Gastrocnemius medialis (tissue), 4 donors: ENCODE measurements at regions not wholly inside any gene's neighbourhood (a gene's known extent, or its start where the extent isn't known, plus 50 kb on each side); places are given as distances from the start of the nearest gene placed in this dataset.

ENCODE experiments used
- ATAC-seq, 2 donors: fragments of 150-250 bp; one replicate each; pipeline ENCODE4 v1.9.1; 2016
- DNase-seq, 2 donors: peaks; one replicate each; pipeline ENCODE4 v3.0.0-alpha.2; 2019
- H3K27ac ChIP-seq, 4 donors: fragments of 200-600 bp; sonication (generic); 1 replicate in 1 of 4; 2 replicates in 3 of 4; pipeline ENCODE4 v1.5.1; 2016 to 2018; ENCODE audit warnings: mild to moderate bottlenecking in 2 of 4, moderate library complexity in 1 of 4
- H3K27me3 ChIP-seq, 3 donors: fragments of 200-600 bp; sonication (generic) in 2 of 3; 1 replicate in 1 of 3; 2 replicates in 2 of 3; pipeline versions ENCODE4 v1.5.1 to v1.6.0; 2016 to 2019; ENCODE audit warnings: mild to moderate bottlenecking in 1 of 3, moderate library complexity in 1 of 3
- H3K36me3 ChIP-seq, 2 donors: fragments of 200-600 bp; sonication (generic) in 1 of 2; one replicate each; pipeline ENCODE4 v1.5.1; 2017 to 2018
- H3K4me1 ChIP-seq, 2 donors: fragments of 200-600 bp; sonication (generic) in 1 of 2; one replicate each; pipeline ENCODE4 v1.5.1; 2016 to 2017; ENCODE audit warnings: mild to moderate bottlenecking in 2 of 2
- H3K4me3 ChIP-seq, 4 donors: fragments of 200-600 bp; sonication (generic) in 3 of 4; 1 replicate in 1 of 4; 2 replicates in 3 of 4; pipeline ENCODE4 v1.5.1; 2016 to 2019; ENCODE audit warnings: mild to moderate bottlenecking in 2 of 4
- H3K9me3 ChIP-seq, 3 donors: fragments of 200-600 bp; sonication (generic) in 2 of 3; 1 replicate in 1 of 3; 2 replicates in 2 of 3; pipeline ENCODE4 v1.5.1; 2016 to 2019
- POLR2A ChIP-seq, 2 donors: fragments of 450-650 bp; IDR thresholded peaks; one replicate each; pipeline ENCODE4 v1.6.1; 2017; ENCODE audit warnings: antibody characterized with exemption in 2 of 2, mild to moderate bottlenecking in 2 of 2, moderate library complexity in 2 of 2
- in situ Hi-C, 4 donors: fragments of 200-750 bp; cut with MboI; loops; one replicate each; pipeline versions ENCODE4 v1.15.0 to v1.8.0; 2017; ENCODE audit warnings: low sequenced_read_pairs in 4 of 4
- intact Hi-C: fragments of 100-400 bp; cut with DNase I; formaldehyde crosslinking; loops from one replicate; pipeline ENCODE4 v1.15.1; 2023; ENCODE audit warnings: low total_unique reads
- TF ChIP-seq, protein P1 (sequence below), 5 experiments: fragments of 450-650 bp in 3 of 5; fragments of 200-600 bp in 2 of 5; sonication (generic) in 2 of 5; IDR thresholded peaks in 4 of 5; conservative IDR thresholded peaks in 1 of 5; 1 replicate in 4 of 5; 2 replicates in 1 of 5; pipeline ENCODE4 v1.5.1; 2016 to 2019; ENCODE audit warnings: antibody characterized with exemption in 5 of 5, mild to moderate bottlenecking in 3 of 5, moderate library complexity in 3 of 5

DNA sequence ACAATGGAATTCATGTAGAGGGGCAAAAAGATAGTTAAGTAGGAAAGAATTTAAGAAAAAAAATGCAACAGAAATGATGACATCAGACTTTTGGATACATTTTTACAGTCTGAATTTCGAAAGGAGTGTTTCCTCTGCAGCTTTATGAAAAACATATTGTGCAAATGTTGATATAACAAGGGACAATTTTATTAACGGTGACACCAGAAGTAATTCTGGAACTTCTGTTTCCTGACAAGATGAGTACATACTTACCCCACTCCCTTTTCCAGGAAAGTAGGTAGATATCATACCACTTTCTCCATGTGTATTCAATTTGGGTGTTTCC, 369.6 kb downstream of the FBXO15 start:
- in situ Hi-C loops, result no loop called here

DNA sequence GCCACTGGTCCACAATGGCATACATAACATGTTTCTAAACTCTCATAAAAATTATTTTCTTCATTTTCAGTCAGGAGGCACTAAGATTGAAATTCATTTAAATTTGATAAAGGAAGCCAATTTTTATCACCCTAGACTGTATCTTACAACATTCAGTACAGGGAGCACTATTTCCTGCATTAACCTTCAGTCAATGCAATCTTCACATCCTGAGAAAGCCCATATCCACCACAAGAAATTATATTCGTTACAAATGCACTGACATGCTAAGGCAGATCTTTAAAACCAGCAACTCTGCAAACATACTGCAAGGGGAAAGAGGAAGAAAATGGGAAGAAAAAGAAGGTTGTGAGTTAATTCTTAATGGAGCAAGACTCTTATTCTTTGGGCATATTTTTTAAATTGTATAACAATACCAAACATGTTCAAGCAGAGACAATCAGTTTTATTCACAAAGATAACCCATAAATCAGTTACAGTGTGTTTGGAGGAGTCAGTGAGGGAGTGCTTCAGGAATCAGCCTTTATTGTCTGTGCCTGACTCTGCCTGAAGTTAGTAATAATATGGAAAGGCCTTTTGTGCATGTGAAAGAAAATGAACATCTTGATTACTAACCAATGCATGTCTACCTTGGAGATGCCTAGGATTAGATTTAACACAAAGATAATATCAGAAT, 370.1 kb downstream of the FBXO15 start:
- DNase-seq (no peak), ATAC-seq (no peak)
- TF ChIP-seq POLR2A (IDR thresholded peaks at IDR 0.05), result no peak
- TF ChIP-seq, protein P1, sequence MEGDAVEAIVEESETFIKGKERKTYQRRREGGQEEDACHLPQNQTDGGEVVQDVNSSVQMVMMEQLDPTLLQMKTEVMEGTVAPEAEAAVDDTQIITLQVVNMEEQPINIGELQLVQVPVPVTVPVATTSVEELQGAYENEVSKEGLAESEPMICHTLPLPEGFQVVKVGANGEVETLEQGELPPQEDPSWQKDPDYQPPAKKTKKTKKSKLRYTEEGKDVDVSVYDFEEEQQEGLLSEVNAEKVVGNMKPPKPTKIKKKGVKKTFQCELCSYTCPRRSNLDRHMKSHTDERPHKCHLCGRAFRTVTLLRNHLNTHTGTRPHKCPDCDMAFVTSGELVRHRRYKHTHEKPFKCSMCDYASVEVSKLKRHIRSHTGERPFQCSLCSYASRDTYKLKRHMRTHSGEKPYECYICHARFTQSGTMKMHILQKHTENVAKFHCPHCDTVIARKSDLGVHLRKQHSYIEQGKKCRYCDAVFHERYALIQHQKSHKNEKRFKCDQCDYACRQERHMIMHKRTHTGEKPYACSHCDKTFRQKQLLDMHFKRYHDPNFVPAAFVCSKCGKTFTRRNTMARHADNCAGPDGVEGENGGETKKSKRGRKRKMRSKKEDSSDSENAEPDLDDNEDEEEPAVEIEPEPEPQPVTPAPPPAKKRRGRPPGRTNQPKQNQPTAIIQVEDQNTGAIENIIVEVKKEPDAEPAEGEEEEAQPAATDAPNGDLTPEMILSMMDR (IDR thresholded peaks at IDR 0.05 in 4 of 5, conservative IDR thresholded peaks at IDR 0.05 in 1 of 5), result no peak
- in situ Hi-C loops (no loop called here), intact Hi-C loops (no loop called here)
- Histone ChIP-seq H3K36me3 (no peaks in the 10 kb centered on the region), H3K4me1 (no peaks in the 10 kb centered on the region), H3K4me3 (no peak overlapping the region), H3K27ac (no peak overlapping the region), H3K27me3 (no peaks in the 10 kb centered on the region), H3K9me3 (no peaks in the 10 kb centered on the region)

More for the DNA sequence above, 369.6 kb downstream of the FBXO15 start:
- Histone ChIP-seq H3K36me3 (no peaks in the 10 kb centered on the region), H3K4me1 (no peaks in the 10 kb centered on the region), H3K27me3 (no peaks in the 10 kb centered on the region), H3K4me3 (no peak overlapping the region), H3K9me3 (no peaks in the 10 kb centered on the region), H3K27ac (no peak overlapping the region)
- no peak for DNase-seq
- ATAC-seq, result no peak
- intact Hi-C loops, result no loop called here
- no peak for TF ChIP-seq POLR2A (IDR thresholded peaks at IDR 0.05)

DNA sequence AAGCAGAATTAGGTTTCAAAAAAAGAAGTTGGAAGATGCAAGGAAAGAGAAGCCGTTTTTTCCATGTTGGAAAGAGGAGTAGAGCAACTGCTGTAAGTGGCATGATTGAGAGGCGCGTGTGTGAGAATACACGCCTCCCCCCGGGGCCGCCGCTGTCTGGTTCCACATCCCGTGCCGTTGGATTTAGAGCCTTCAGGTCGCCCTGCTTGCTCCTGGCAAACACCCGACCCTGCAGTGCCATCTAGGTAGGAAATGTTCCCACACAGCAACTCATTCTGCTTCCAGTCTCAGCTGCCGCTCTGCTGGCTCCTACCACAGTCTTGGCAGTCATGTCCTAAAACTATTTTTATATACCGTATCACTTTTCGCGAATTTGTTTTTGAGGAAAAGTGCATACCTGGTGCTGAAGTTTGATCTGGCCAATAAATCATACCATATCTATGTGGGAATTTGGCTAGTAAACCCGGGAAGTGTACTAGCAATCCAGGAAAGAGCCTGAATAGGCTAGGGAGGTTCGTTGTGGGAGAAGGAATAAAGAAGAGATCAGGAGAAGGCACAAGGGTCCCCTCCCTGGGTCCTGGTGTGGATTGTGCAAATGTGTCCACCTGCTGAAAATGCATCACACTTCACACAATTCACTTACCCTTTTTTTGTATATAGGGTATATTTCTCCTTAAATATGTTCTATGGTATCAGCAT, 372.7 kb downstream of the FBXO15 start:
- no peak overlapping the region for H3K27ac ChIP-seq
- H3K4me1 ChIP-seq, result no peaks in the 10 kb centered on the region
- no peaks in the 10 kb centered on the region for H3K36me3 ChIP-seq
- no peak overlapping the region for H3K4me3 ChIP-seq
- TF ChIP-seq, protein P1 (IDR thresholded peaks at IDR 0.05 in 4 of 5, conservative IDR thresholded peaks at IDR 0.05 in 1 of 5), result no peak
- no peak for TF ChIP-seq POLR2A (IDR thresholded peaks at IDR 0.05)
- intact Hi-C loops (no loop called here), in situ Hi-C loops (no loop called here)
- DNase-seq, result no peak
- H3K27me3 ChIP-seq, result no peaks in the 10 kb centered on the region
- ATAC-seq, result no peak
- no peaks in the 10 kb centered on the region for H3K9me3 ChIP-seq

DNA sequence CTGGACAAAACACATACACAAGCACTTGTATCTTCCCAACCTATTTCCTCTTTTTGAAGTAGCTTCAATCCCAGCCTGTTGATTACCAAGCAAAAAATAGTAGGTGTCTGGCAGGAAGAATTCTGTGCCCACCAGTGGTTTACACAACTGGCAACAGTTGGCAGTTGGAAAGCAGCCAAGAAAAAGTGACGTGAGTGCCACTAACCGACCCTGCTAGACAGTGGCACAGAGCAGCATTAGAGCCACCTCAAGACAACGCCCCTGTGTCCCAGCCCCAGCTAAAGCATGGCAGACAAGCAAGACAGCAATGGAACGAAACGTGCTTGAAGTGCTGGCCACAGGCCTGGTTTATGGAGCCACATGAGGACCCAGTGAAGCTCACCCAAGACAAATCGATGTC, 379.6 kb downstream of the FBXO15 start:
- Histone ChIP-seq H3K36me3 (no peaks in the 10 kb centered on the region), H3K4me3 (no peak overlapping the region), H3K27ac (no peak overlapping the region), H3K9me3 (no peaks in the 10 kb centered on the region), H3K4me1 (no peaks in the 10 kb centered on the region), H3K27me3 (no peaks in the 10 kb centered on the region)
- in situ Hi-C loops (no loop called here), intact Hi-C loops (no loop called here)
- ATAC-seq (no peak), DNase-seq (no peak)
- no peak for TF ChIP-seq POLR2A (IDR thresholded peaks at IDR 0.05)
- TF ChIP-seq, protein P1 (IDR thresholded peaks at IDR 0.05 in 4 of 5, conservative IDR thresholded peaks at IDR 0.05 in 1 of 5), result no peak

DNA sequence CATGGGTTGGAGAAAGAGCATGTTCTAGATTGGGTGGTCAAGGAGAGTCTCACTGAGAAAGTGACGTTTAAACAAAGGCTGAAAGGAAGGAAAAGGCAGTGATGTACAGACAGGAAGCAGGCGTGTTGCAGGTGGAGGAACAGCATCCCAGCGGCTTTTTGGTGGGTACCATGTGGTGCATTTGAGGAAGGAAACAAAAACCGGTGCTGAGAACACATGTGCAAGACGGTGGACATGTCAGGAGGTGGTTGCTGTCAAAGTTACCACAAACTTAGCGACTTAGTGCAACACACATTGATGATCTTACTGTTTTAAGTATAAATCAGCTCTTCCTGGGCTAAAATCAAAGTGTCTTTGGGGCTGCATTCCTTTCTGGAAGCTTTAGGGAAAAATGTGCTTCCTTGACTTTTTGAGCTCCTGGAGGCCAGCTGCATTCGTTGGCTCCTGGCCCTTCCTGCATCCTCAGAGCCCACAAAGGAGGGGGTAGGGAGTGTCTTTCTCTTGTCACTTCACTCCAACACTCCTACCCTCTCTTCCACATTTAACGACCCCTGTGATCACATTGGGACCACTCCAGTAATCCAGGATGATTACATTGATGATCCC, 380.6 kb downstream of the FBXO15 start:
- Histone ChIP-seq H3K9me3 (no peaks in the 10 kb centered on the region), H3K4me1 (no peaks in the 10 kb centered on the region), H3K4me3 (no peak overlapping the region), H3K27ac (no peak overlapping the region), H3K27me3 (no peaks in the 10 kb centered on the region), H3K36me3 (no peaks in the 10 kb centered on the region)
- TF ChIP-seq, protein P1 (IDR thresholded peaks at IDR 0.05 in 4 of 5, conservative IDR thresholded peaks at IDR 0.05 in 1 of 5), result no peak
- no peak for TF ChIP-seq POLR2A (IDR thresholded peaks at IDR 0.05)
- ATAC-seq (no peak), DNase-seq (no peak)
- in situ Hi-C loops, result no loop called here
- intact Hi-C loops, result no loop called here
